Jurkat, Clone E6-1 (cell line): ENCODE measurements at regions not wholly inside any gene's neighbourhood (a gene's known extent, or its start where the extent isn't known, plus 50 kb on each side); places are given as distances from the start of the nearest gene placed in this dataset.

Experiments
- DNase-seq: peaks from one replicate; pipeline ENCODE4 v3.0.0-alpha.2; 2011; ENCODE audit warnings: low read depth, low spot score
- H3K4me3 ChIP-seq: 2 replicates; pipeline ENCODE4 v1.5.1; 2011; ENCODE audit warnings: mild to moderate bottlenecking, low read length, control low read depth, moderate library complexity

GRCh38 chr5:29990681-29991080 is 1202.8 kb upstream of the CDH6 start:
- DNase-seq = no peak

GRCh38 chr5:29984156-29984540 is 1209.3 kb upstream of the CDH6 start:
- H3K4me3 ChIP-seq = no peak overlapping the region
- DNase-seq = no peak

More at GRCh38 chr5:29990681-29991080, 1202.8 kb upstream of the CDH6 start:
- no peak overlapping the region for H3K4me3 ChIP-seq

DNA sequence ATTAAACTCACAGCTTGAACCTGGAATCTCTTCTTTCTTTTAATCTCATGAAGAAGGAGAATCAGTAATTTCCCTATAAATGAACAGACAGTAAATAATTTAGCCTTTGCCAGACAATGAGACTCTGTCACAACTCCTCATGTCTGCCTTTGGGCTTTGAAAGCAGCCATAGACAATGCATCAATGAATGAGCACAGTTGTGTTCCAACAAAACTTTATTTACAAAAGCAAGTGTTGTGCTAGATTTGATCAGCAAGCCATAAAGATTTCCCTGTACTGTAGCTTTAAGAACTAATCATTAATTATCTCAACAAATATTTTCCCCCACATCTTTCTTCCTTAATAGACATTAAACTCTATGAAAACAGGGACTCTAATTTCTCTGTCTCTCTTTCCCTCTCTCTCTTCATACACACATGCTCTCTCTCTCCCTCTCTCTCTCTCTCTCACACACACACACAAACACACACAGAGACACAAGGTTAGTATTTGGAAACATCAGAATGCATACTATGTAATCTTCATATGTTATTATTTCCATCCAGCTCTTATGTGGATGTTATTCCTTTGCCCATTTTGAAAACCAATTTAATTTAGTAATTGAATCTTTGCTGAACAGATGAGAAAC is 1209.8 kb upstream of the CDH6 start:
- no peak overlapping the region for H3K4me3 ChIP-seq
- no peak for DNase-seq

DNA sequence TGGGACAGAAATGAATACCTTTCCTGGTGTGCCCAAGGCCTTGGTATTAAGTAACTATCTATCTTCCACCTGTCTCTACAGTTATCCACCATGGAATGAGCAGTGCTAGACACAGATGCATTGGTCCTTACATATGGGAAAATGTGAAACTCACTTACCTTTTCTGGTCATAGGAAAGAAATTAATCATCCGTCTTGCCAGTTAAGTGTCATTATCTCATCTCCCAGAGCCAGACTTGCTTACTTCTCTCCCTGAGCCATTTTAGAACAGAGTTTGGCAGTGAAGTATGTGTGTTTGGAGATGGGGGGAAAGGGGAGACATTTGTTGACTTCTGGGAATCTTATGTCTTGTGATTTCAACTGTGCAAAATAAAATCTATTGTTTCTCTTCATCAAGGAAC is 1211.0 kb upstream of the CDH6 start:
- DNase-seq = no peak
- H3K4me3 ChIP-seq = no peak overlapping the region

- DNase-seq = no peak
- no peak overlapping the region for H3K4me3 ChIP-seq
These were observed 1220.9 kb upstream of the CDH6 start for GRCh38 chr5:29972597-29972996.

DNA sequence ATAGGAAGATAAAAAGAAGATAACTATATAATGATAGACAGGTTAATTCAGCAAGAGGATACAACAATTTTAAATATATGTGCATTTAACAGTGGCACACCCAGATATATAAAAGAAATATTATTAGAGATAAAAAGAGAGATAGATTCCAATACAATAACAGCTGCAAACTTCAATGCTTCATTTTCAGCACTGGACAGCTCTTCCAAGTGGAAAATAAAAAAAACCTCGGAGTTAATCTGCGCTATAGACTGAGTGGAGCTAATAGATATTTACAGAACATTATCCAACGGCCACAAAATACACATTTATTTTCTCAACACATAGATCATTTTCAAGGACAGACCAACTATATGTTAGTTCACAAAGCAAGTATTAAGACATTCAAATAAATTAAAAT is 1229.5 kb upstream of the CDH6 start:
- no peak for DNase-seq
- no peak overlapping the region for H3K4me3 ChIP-seq

DNA sequence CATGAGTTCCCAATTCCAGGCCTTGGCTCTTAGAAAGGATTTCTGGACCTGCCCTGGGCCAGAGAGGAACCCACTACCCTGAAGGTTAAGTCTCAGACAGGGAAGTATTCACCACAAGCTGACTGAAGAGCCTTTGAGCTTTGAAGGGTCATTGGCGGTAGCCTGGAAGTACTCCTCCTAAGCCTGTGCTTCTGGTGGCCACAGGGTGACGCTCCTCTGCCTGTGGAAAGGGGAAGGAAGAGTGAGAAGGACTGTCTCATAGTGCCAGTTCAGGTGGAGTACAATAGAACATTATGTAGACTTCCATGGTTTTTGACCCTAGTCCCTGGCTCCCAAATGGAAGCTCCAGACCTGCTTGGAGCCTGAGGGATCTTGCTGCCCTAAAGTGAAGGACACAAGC is 1233.2 kb upstream of the CDH6 start:
- DNase-seq = no peak
- no peak overlapping the region for H3K4me3 ChIP-seq

DNA sequence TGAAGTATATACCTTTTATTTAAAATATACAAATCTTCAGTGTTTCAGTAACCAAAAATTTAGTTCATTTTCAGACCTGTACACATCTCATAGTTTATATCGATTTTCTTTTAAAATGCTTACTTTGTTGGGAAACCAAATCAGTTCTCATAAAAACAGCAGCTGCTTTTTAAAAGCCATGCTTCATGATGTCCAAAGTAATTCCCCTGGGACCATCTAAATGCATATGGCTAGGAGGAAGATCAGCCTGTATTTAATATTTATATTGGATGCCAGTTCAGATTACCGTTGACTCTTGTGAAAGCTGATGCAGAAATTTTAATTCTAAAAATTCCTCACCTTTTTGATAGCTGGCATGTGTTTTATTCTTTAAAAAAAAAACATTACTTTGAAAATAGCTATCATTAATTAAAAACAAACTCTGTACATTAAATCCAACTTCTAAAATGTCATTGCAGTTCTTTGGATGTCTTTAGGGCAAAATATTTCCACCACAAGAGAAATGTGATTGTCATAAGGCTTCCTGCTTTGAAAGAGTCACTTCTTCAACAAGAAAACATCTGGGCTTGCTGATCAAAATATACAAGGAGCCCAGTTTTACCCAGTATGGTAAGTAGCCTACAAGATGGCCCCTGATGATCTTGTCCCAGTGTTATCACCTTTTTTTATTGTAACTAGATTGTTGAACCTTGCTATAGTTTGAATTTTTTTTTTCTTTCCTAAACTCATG is 1242.9 kb upstream of the CDH6 start:
- no peak for DNase-seq
- no peak overlapping the region for H3K4me3 ChIP-seq

GRCh38 chr5:29949301-29949872 is 1244.1 kb upstream of the CDH6 start:
- H3K4me3 ChIP-seq = no peak overlapping the region
- no peak for DNase-seq

GRCh38 chr5:29944327-29944726 is 1249.2 kb upstream of the CDH6 start:
- H3K4me3 ChIP-seq = no peak overlapping the region
- no peak for DNase-seq

DNA sequence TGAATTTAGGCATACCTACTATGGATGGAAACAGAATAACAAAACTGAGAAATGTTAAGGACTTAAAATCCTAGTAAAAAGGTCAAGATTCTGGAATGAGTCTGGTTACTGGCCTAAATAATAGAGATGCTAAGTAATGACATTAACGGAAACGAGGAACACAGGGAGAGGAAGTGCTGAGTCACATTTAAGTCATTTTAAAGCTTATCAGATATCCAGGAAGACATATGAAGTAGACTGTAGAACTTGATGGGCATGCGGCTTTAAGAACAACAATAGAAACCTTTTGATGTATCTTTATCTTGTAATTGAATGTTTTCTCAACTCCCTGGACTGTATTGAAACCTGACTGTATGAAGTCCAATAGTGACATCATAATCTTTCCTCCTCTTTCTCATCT is 1251.4 kb upstream of the CDH6 start:
- no peak for DNase-seq
- H3K4me3 ChIP-seq = no peak overlapping the region

- no peak overlapping the region for H3K4me3 ChIP-seq
- DNase-seq = no peak
These were observed 1253.5 kb upstream of the CDH6 start for GRCh38 chr5:29939988-29940387.

- no peak for DNase-seq
- no peak overlapping the region for H3K4me3 ChIP-seq
These were observed 1258.1 kb upstream of the CDH6 start for GRCh38 chr5:29935371-29935770.

GRCh38 chr5:29930316-29930715 is 1263.2 kb upstream of the CDH6 start:
- H3K4me3 ChIP-seq = no peak overlapping the region
- DNase-seq = no peak

DNA sequence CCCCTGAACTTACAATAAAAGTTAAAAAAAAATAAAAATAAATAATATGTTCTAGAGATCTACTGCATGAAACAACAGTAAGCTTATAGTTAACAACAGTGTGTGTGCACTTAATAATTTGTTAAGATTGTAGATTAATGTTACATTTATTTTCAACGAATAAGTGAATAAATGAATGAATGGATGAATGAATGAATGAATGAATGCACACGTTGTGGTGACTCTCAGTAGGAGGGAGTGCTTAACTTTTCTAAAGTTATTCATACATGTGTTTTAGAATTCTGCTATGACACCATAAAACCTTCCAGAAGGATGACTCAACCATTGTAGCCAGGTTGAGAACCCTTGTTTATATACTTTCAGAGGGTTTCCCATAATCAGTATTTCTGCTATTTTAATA is 1269.4 kb upstream of the CDH6 start:
- no peak overlapping the region for H3K4me3 ChIP-seq
- DNase-seq = no peak

DNA sequence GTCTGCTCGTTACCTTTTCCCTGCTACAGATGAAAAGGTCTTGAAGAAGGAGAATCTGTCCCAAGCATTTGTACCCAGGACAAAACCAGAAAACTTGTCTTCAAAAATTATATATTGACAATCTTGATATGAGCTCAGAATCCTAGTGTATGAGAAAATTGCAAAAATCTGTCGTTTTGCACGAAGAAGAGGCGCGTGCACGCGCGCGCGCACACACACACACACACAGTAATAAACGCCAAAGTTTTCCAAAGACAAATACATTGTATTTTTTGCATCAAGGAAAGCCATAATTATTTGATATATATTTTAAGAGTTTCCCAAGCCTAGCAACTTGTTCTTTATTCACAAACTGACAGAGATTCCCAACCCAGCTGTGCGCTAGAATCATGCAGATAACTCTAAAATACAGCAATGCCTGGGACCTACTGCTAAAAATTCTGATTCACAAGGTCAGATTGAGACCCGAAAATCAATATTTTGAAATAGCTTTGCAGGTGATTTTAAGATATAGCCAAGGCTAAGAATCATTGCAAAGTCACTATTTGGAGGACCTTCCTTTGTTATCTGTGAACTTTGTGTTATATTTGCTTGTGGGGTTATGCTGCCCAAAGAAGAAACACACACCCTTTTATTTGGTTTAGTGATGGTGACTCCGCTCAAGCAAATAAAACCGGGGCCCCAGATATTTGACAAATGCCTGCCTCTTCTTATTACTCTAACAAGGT is 1287.7 kb upstream of the CDH6 start:
- H3K4me3 ChIP-seq = no peak overlapping the region
- no peak for DNase-seq

GRCh38 chr5:29902859-29903258 is 1290.6 kb upstream of the CDH6 start:
- H3K4me3 ChIP-seq = no peak overlapping the region
- no peak for DNase-seq

DNA sequence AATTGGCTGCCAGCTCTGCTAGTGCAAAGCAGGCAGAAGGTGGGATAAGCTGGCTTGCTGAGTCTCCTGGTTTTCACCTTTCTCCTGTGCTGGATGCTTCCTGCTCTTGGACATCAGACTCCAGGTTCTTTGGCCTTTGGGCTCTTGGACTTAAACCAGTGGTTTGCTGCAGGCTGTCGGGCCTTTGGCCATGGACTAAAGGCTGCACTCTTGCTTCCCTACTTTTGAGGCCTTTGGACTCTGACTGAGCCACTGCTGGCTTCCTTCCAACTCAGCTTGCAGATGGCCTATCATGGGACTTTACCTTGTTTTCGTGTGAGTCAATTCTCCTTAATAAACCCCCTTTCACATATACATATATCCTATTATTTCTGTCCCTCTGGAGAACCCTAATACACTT is 1293.9 kb upstream of the CDH6 start:
- H3K4me3 ChIP-seq = no peak overlapping the region
- DNase-seq = no peak

GRCh38 chr5:29897916-29898315 is 1295.6 kb upstream of the CDH6 start:
- no peak for DNase-seq

DNA sequence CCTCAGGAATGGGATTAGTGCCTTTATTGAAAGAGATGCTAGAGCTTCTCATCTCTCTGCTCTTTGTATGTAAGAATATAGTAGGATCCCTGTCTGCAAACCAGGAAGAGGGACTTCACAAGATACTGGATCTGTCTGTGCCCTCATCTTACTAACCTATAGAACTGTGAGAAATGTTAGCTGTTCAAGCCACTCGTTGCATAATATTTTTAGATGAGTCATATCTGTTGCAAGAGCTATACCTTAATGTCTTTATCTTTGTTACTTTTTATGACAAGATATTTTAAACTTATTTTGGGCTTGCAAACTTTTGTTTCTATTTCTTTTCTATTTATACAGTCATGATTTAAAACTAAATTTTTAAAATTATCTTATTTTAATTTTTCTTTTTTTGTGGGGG is 1296.8 kb upstream of the CDH6 start:
- no peak overlapping the region for H3K4me3 ChIP-seq
- no peak for DNase-seq

More at GRCh38 chr5:29897916-29898315, 1295.6 kb upstream of the CDH6 start:
- H3K4me3 ChIP-seq = no peak overlapping the region
